ENCODE measurements at regions not wholly inside any gene's neighbourhood (a gene's known extent, or its start where the extent isn't known, plus 50 kb on each side); places are given as distances from the start of the nearest gene placed in this dataset.

DNA sequence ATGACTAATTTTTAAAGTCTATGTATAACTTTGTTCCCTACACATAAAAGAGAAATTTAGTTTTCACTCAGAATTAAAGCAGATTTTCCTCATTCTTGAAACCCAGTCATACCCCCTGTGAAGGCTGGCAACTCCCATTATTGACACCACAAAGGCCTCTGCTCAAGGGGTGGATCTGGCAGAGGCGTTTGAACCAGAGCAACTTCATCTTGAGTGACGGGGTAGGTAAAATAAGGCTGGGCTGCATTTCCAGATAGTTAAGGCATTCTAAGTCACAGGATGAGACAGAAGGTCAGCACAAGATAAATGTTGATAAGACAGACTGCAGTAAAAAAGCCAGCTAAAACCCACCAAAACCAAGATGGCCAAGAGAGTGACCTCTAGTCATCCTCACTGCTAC, 177.2 kb upstream of the OR13F1 start:
- TF ChIP-seq, protein P1, sequence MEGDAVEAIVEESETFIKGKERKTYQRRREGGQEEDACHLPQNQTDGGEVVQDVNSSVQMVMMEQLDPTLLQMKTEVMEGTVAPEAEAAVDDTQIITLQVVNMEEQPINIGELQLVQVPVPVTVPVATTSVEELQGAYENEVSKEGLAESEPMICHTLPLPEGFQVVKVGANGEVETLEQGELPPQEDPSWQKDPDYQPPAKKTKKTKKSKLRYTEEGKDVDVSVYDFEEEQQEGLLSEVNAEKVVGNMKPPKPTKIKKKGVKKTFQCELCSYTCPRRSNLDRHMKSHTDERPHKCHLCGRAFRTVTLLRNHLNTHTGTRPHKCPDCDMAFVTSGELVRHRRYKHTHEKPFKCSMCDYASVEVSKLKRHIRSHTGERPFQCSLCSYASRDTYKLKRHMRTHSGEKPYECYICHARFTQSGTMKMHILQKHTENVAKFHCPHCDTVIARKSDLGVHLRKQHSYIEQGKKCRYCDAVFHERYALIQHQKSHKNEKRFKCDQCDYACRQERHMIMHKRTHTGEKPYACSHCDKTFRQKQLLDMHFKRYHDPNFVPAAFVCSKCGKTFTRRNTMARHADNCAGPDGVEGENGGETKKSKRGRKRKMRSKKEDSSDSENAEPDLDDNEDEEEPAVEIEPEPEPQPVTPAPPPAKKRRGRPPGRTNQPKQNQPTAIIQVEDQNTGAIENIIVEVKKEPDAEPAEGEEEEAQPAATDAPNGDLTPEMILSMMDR (IDR thresholded peaks at IDR 0.05), result no peak
- FAIRE-seq (no peak), DNase-seq (no peak), ATAC-seq (no peak)
- Histone ChIP-seq H3K27ac (no peak overlapping the region), H3K4me3 (no peak overlapping the region), H3K36me3 (no peaks in the 10 kb centered on the region), H3K4me1 (no peaks in the 10 kb centered on the region), H3K9me3 (no peaks in the 10 kb centered on the region), H3K27me3 (no peaks in the 10 kb centered on the region)
- WGBS, 2 donors, result 88 to 96% methylated on average over 2 of the region's 2 CpGs
- intact Hi-C loops (cut with DNase I), result no loop called here

DNA sequence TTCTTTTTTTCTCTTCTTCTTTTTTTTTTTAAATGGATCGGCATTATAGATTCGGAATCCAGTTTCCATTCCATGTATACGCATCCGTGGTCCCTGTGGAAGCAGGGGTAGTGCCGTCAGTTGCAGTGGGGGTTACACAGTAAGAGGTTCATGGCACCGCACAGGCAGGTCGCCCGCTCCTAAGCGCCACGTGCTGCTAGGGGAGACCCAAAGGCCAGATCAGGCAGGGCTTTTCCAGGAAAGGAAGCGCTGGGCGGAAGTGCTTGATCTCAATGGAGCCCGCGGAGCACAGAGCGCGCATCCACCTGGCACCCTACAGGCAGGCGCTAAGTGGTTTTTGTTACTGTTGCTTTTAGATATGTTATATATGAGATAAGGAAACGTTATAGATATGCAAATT, 174.8 kb upstream of the OR13F1 start:
- H3K4me3 ChIP-seq, result no peak overlapping the region
- DNase-seq (no peak), FAIRE-seq (no peak), ATAC-seq (no peak)
- no peak overlapping the region for H3K27ac ChIP-seq
- no peaks in the 10 kb centered on the region for H3K36me3 ChIP-seq
- TF ChIP-seq, protein P1 (IDR thresholded peaks at IDR 0.05), result no peak
- intact Hi-C loops (cut with DNase I), result no loop called here
- WGBS, 2 donors, result 93% methylated on average over 18 of the region's 18 CpGs
- no peaks in the 10 kb centered on the region for H3K9me3 ChIP-seq
- no peaks in the 10 kb centered on the region for H3K4me1 ChIP-seq
- no peaks in the 10 kb centered on the region for H3K27me3 ChIP-seq

DNA sequence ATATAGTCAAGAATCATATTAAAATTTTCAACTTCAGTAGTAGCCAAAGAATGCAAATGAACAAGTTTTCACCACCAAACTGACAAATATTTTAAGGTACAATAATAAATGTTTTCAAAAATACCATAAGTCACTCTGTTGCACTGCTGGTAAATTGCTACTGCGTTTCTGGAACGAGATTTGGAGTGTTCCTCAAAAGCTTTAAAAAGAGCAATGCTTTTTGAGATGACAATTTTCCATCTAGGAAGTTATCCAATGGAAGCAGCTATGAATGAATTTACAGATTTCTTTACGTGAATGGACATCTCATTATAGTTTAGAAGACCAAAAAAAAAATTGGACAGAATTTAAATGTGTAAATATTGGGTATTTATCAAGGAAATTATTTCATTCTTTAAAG, 173.2 kb upstream of the OR13F1 start:
- no peak for FAIRE-seq
- Histone ChIP-seq H3K4me3 (no peak overlapping the region), H3K27me3 (no peaks in the 10 kb centered on the region), H3K9me3 (no peaks in the 10 kb centered on the region), H3K36me3 (no peaks in the 10 kb centered on the region), H3K4me1 (no peaks in the 10 kb centered on the region), H3K27ac (no peak overlapping the region)
- TF ChIP-seq, protein P1 (IDR thresholded peaks at IDR 0.05), result no peak
- no peak for DNase-seq
- 81 to 82% methylated on average over 3 of the region's 3 CpGs for WGBS, 2 donors
- no peak for ATAC-seq
- intact Hi-C loops (cut with DNase I), result no loop called here

DNA sequence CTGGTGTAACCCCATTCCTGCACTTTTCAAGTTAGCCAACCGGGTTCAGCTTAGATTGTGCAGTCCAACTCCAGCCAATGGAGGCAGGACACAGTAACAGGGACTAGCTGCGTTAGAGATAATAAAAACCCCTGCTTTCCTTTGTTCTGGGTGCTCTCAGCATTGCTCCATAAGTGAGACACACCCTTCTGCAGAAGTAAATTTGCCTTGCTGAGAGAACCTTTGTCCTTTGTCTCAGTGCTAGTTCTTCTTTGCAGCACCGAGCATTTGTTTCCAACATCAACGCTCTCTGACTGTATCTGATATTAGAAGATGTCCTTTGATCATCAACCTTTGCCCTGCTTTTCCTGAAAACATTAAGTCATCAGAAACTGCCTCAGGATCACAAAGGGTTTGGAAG, 169.5 kb upstream of the OR13F1 start:
- ATAC-seq (no peak), FAIRE-seq (no peak), DNase-seq (no peak)
- intact Hi-C loops (cut with DNase I), result no loop called here
- WGBS, 2 donors, result 88 to 90% methylated on average over 4 of the region's 4 CpGs
- Histone ChIP-seq H3K36me3 (no peaks in the 10 kb centered on the region), H3K4me1 (no peaks in the 10 kb centered on the region), H3K27me3 (no peaks in the 10 kb centered on the region), H3K9me3 (no peaks in the 10 kb centered on the region), H3K4me3 (no peak overlapping the region), H3K27ac (no peak overlapping the region)
- TF ChIP-seq, protein P1 (IDR thresholded peaks at IDR 0.05), result no peak

DNA sequence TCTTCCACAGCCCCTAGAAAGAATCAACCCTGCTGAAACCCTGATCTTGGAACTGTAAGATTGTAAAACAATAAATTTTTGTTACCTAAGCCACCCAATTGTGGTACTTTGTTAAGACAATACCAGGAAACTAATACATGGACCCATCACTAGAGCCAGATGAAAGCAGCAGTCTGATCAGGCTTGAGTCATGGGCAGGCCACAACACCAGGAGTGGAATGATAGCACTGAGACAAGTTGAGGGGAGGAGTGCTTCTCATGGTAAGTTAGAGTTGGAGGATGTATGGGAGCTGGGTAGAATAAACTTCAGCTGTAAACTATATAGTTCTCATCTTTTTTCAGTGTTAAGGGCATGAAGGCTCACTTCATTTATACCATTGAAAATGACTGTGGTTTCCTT, 164.4 kb upstream of the OR13F1 start:
- DNase-seq (no peak), ATAC-seq (no peak), FAIRE-seq (no peak)
- H3K4me1 ChIP-seq, result no peaks in the 10 kb centered on the region
- TF ChIP-seq, protein P1 (IDR thresholded peaks at IDR 0.05), result no peak
- intact Hi-C loops (cut with DNase I), result no loop called here
- no peaks in the 10 kb centered on the region for H3K36me3 ChIP-seq
- H3K9me3 ChIP-seq, result no peaks in the 10 kb centered on the region
- no peak overlapping the region for H3K27ac ChIP-seq
- no peaks in the 10 kb centered on the region for H3K27me3 ChIP-seq
- H3K4me3 ChIP-seq, result no peak overlapping the region
